GM21526 (cell line): ENCODE measurements at regions not wholly inside any gene's neighbourhood (a gene's known extent, or its start where the extent isn't known, plus 50 kb on each side); places are given as distances from the start of the nearest gene placed in this dataset.

Experiments
- ATAC-seq: cut with Tn5 transposase; IDR thresholded peaks from one replicate; pipeline ENCODE4 v1.9.1; 2021; ENCODE audit warnings: moderate library complexity; ENCODE audit not compliant: unreplicated experiment, low FRiP score

DNA sequence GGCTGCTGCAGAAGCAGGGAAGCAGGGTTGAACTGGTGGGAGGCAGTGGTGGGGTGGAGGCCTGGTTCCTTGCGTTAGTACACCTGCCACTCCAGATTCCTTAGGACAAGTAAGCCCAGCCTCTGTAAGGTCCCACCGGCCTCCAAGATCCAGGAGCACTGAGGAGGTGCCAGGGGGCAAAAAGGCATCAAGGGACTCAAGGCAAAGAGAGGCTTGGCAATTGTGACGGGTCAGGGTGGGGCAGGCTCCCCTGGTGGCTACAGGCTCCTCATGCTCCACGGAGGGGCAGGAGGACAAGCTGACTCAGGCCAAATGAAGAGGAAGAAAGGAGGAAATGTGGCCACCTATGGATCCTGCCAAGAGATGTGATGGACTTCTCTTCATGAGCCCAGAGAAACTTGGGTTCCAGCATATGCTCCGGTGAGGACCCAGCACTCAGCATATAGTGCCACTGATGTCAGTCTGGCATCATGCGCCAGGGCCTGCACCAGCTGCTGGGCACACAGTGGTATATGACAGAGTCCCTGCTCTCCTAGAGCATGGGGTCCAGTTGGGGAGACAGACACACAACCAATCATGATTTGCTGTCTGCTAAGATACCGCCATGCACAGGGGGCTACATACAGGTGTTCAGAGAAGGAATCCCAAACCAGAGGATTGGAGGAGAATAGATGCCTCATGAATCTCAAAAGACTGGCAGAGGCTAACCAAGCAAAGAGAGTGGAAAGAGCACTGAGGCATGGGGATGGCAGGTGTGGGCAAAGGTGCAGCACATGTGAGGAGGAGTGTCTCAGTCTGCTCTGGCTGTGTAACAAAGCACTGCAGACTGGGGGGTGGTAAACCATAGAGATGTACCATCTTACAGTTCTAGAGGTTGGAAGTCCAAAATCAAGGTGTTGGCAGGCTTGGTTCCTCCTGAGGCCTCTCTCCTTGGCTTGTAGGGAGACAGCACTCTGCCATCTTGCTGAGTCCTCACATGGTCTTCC lies 249.7 kb downstream of the RHOU start:
- ATAC-seq = no peak

DNA sequence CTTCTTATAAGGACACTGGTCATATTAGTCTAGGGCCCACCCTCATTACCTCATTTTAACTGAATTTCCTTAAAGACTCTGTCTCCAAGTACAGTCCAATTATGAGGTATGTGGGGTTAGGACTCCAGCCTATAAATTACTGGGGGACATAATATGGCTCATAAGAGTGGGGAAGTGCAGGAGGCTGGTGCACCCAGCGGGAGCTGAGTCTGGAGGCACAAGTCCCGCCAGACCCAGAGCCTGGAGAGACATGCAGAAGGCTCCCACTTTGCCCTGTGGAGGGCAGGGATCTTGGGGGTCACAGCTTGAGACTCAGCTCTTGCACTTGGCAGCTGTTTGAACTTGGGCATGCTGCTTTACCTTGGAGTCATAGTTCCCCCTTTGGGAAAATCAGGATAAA lies 250.4 kb downstream of the RHOU start:
- ATAC-seq = no peak

DNA sequence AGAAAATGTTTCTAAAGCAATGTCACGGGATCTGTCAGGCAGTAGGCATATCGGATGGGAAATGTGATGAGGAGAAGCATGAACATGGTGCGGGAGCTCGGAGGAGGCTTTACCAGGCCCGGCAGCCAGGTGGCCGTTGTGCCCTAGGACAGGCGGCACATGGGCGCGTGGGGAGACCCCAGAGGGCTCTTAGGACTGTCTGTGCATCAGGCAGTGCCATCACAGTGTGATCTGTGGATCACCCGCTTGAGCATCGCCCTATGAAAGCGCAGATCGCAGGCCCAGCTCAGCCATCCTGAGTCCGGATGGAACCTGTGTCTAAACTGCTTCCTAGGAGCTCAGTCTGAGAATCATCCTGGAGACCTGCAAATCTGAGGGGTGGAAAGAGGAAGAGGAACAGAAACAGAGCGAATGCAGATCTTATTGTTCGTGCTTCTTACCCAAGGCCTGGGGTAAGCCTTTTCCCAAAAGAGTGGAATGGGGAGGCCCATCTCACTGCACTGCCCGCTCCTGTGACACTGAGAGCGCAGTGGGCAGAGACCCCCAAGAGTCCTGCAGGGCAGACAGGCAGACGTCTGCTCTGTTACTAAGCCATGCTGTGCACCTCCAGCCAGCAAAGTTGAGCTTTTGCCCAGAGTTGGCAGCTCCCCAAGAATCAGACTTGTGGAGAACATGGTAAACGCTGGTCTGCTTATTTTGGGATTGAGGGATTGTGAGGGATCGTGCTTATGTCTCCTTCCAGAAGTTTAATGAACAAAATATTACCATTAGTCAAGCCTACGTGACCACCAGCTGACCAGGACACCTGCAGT lies 251.0 kb downstream of the RHOU start:
- ATAC-seq = no peak

DNA sequence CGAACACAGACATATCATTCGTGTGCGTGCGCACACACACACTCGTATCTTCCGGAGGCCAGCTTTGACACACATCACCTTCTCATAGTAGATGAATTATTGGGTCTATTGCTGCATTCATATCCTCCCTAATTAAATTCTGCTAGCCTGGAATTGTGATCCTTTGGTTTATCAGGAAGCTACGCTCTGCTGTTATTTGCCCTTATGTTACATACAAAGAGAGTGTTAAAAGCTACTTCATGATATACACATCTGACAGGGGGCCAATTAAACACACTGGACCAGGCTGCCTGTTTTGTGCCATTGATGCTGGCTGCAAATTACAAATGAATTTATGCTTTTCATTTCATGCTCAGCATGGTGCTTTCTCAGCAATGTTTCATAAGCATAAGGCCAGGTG lies 252.0 kb downstream of the RHOU start:
- ATAC-seq = no peak

DNA sequence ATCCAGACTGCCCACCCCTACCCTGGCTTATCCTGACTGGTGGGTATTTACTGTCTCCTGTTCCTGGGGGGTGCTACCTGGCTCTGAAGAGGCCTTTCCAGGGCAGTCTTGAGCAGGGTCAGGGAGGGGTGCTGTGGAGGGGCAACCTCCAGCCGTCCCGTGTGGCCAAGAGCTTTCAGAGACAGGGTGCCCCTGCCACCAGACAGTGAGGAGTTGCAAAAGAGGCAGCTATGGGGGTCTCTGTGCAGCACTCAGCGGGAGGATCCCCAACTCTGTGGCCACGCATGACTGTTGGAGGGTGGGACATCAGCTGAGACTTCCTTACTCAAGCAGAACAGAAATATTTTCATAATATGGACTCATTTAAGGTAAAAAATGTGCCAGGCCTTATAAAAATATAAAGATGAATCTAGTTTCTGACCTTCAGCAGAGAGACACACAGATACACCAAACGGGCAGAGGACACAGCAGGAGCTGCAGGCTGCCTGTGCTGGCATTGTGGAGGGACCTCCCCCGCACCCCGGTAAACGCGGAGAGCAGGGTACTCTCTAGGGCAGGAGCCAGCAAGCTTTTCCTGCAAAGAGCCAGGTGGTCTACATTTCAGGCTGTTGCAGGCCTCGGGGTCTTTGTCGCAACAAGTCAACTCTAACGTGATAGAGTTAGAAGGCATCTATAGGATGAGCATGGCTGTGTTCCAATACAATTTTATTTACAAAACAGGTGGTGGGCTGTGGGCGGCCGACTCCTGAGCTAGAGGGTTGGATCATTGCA lies 252.6 kb downstream of the RHOU start:
- no peak for ATAC-seq

DNA sequence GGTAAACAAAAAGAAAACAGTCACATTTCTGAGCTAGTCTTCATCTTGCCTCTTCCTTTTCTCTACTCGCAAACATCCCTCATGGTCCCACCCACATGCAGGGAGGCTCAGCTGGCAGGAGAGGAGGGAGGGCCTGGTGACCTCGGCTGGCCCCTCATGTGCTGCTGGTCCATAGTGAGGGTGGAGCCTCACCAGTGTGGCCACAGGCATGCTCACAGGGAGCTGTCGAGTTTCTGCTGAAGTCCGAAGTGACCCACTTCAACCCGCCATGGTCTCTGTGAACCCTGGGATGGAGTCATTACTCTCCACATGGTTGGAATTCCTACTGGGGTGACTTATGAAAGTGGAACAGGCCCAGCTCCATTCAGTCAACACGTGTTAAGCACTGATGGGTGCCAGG lies 253.4 kb downstream of the RHOU start:
- no peak for ATAC-seq

DNA sequence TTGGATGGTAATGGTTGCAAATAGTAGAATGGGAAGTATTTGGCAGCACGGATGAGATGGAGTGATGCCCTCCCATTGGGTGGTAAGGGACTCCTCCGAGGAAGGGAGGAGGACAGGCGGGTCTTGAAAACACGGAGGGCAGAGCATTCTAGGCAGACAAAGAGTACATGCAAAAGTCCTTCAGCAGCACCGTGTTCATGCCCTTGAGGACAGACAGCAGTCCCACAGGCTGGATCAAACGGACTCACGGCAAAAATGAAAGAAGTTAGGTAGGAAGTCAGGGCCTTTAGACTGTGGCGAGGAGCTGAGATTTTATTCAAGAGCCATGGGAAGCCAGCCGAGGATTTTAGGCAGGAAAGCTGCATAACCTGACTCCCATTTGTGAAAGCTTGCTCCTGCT lies 253.9 kb downstream of the RHOU start:
- no peak for ATAC-seq

DNA sequence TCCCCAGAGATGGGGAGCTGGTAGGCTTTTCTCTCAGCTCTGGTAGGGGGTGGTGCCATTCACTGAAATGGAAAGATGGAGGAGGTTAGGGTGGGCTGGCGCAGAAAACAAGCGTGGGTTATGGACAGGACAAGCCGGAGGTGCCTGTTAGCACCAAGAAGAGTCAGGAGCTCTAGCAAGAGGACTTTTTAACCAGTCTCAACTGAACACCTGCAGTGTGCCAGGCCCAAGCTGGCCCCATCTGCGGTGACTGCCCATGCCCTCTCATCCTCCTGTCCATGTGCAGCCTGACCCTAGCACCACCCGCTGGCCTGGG lies 254.4 kb downstream of the RHOU start:
- ATAC-seq = no peak

DNA sequence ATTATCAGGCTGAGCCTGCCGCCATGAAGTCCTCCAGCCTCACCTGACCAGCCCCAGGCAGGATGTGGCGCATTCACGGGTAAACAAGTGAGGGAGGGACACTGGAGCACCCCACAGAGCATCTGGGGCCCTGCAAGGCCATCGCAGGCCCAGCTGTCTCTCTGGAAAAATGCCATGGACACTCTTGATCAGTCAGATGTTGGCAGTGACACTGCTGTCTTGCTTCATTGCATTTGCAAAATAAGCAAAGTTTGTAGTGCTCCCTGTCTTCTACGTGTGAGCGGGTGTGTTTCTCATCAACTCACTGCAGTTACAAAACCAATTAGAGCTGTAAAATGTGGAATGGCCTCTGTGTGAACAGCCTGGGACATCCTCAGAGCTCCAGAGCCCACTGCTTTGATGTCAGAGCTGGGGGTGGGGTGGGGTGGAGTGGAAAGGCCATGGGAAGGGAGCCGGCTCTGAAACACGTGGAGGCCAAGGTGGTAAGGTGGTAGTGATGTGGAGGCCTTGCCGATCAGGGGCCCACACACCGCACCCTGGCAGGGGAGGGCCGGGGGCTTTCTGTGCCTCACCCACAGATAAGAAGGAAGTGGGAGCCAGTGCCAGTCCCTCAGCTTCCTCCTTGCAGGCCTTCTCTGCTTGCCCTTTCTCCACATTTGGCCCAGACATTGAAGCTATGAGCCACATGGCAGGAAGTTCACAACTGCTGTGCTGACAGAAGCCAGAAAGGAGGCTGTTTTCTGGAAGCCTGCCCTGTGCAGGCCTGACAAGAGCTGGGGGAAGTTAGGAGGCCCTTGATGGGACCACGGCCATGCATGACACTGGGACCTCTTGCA lies 254.9 kb downstream of the RHOU start:
- no peak for ATAC-seq

DNA sequence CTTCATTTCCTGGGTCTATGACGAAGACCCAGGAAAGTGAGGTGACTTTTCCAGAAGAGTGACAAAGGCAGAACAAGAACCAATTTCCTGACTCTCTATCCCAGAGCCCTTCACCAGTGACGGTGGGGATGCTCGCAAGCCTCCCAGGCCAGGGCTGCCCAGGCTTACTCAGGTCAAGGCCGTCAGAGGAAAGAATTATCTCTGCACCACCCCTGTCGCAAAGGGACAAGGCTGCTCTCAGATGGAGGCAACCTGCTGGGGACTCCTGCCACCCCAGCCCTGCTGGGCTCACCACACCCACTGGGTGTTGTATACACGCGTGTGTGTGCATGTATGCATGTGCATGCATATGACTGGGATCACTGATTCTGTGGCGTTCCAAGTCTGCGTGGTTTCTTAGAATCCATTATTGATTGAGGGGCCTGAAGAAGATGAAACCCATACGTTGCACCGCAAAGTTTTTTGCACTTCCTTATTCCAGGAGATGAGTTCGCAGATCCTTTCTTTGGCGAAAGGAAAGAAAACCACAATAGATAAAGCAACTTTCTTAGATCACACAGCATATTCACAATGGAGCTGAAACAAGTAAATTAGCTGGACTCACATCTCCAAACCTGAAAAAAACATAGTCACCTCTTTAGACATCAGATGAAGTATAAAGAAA lies 255.8 kb downstream of the RHOU start:
- no peak for ATAC-seq

DNA sequence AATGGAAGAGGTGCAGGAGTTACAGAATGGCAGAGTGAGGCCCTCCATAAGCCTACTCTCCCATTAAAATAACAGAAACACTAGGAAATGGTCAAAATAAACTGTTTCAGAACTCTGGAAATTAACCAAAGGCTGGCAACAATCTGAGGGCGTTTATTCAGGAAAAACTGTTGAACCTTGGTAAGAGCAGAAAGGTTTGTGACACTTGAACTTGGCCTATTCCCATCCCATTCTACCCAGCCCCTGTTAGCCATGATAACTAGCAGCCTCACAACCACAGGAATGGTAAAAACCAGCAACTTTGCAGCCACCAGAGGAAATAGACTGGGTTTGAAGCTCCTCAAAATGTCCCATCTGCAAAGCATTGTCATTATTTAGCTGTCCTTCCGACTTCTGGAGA lies 256.8 kb downstream of the RHOU start:
- no peak for ATAC-seq

DNA sequence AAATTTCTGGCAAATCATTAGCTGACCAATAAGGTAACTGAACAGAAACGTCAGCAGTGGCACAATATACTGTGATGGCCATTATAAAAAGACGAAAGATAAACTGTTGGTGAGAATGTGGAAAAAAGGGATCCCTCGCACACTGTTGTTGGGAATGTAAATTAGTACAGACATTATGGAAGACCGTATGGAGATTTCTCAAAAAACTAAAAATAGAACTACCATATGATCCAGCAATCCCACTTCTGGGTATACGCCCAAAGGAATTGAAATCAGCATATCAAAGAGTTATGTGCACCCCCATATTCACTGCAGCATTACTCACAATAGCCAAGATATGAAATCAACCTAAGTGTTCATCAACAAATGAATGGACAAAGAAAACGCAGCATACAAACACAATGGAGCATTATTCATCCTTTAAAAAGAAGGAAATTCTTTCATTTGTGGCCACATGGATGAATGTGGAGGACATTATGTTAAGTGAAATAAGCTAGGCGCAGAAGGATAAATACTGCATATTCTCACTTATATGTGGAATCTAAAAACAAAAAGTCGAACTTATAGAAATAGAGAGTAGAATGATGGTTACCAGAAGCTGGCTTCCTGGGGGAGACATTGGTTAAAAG lies 257.7 kb downstream of the RHOU start:
- no peak for ATAC-seq

DNA sequence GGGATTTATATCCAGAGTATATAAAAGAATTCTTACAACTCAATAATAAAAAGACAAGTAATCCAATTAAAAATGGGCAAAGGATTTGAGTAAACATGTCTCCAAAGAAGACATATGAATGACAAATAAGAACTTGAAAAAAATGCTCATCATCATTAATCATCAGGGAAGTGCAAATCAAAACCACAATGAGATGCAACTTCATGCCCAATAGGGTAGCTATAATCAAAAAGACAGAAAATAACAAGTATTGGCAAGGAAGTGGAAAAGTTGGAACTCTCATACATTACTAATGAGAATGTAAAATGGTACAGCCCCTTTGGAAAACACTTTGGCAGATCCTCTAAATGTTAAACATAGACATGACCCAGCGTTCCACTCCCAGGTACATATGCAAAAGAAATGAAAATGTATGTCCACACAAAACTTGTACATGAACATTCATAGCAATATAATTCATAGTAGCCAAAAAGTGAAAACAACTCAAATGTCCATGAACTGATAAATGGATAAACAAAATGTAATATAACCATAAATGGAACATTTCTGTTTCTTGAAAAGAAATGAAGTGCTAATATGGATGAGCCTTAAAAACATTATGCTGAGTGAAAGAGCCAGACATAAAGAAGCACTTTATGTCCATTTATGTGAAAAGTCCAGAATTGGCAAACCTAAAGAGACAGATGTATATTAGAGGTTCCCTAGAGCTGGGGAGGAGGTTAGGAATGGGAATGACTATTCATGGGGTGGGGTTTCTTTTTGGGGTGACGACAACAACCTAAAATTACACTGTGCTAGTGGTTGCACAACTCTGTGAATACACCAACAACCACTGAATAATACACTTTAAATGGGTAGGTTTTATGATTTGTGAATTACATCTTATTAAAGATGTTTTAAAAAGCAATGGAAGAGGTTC lies 259.7 kb downstream of the RHOU start:
- no peak for ATAC-seq

DNA sequence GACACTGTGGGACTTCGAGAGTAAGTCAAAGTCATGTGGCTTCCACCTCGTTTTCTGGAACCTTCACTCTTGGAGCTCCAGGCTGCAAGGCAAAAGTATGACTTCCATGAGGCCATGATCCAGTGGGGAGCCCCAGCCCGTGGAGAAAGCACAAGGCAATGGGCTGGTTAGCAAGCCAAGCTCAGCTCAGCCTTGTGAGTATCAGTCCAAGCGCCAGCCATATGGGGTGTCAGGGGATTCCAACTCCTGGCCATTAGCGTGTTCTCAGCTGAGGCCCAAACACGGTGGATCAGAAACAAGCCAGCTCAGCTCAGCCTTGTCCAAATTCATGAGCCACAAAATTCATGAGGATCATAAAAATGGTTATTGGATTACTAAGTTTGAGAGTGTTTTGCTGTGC lies 261.0 kb downstream of the RHOU start:
- no peak for ATAC-seq

DNA sequence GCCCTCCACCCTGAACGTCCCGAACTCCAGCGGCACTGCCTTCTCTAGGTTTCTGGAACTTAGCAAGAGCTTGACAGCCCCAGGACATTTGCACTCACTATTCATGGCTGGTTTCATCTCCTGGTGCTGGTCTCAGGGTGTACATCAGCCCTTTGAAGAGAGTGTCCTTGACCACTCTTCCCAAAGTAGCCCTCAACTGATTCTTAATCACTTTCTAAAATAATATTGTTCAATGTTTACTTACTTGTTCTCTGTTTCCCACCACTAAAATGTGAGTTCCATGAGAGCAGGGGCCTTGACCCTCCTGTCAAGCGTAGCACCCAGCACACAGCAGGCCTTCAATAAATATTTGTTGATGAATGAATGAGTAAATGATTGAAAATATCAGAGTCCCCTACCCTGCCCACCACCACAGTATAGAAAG lies 262.5 kb downstream of the RHOU start:
- no peak for ATAC-seq

DNA sequence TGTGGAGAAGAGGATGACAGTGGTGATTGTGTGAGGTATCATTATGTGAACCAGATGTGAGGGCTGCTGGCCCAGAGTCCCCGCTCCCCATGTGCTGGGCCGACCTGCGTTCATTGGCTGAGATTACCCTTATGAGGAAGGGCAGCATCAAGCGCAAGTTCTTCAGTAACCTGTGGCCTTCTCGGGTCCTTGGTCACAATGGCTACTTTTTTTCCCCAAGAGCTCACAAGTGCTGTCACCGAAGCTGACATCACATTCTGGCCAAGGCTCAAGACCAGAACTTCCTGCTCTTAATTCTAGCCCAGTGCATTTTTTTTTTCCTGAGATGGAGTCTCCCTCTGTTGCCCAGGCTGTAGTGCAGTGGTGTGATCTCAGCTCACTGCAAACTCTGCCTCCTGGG lies 262.9 kb downstream of the RHOU start:
- ATAC-seq = no peak

DNA sequence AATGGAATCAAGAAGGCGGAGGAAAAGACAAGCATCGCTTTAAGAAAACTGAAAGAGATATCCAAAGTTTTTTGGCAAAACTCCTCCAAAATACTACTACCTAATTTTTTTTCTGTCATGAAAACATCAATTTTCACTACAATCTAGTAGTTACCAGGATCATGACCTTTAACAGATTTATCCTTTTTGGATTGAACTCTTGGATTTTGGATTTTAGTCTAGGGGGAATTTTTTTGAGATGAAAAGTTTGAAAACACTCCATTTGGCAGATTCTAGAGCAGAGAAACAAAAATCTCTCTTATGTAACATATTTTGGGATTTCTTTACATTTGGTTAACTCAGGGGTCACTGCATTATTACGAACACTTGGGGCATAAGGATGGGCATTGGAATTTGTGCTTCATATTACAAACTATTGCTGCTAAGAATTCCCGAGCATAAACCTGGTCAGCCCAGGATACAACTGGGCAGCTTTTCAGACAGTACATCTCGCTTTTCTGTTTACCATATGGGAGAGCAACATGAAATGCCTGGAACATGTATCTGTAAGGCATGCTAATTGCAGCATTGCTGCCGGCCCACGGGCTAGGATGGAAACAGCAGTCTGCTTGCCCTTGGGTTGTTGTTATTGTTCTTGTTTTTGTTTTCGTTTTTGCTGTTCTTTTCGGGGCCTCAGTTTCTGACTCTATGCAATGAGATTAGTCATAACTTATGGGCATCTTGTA lies 264.3 kb downstream of the RHOU start:
- no peak for ATAC-seq

DNA sequence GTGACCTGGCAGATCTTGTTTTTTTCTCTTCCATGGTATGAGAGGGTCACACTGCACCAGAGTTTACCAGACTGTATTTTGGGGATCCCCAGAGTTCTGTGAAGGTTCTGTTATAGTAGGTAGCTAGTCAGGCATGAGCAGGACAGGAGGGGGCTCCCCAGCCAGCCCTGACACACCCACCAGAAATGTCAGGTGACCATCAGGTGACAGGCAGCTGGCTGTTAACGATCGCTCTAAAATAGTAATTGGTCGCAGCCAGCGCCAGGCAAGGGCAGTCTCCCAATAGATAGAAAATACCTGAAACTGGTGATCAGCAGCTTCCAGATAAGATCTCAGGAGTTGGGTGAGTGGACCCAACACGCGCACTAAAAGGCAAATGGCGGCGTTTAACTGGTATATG lies 264.9 kb downstream of the RHOU start:
- no peak for ATAC-seq
